ENCODE measurements at regions not wholly inside any gene's neighbourhood (a gene's known extent, or its start where the extent isn't known, plus 50 kb on each side); places are given as distances from the start of the nearest gene placed in this dataset.
A peak's percentile ranks its signal among the peaks of the same experiment; 100 is the strongest.

DNA sequence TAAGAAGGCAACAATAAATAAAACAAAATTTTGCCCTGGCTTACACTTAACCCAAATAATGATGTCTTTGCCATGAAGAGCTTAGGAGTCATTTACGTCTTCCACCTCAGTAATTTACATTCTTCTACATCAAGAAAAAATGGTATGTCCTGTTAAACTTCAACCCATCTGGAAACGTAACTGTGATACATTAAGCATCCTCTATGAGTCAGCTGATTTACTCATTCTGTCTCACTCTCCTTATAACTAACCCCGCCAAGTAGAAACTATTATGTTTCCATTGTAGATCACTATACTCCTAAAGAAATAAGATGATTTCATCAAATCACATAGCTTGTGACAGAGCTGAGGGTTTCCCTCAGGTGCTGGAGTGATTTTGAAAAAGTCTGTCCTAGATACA, 330.7 kb downstream of the CDC14C start:
- DNase-seq (ENCODE audit: low spot score): no peak

DNA sequence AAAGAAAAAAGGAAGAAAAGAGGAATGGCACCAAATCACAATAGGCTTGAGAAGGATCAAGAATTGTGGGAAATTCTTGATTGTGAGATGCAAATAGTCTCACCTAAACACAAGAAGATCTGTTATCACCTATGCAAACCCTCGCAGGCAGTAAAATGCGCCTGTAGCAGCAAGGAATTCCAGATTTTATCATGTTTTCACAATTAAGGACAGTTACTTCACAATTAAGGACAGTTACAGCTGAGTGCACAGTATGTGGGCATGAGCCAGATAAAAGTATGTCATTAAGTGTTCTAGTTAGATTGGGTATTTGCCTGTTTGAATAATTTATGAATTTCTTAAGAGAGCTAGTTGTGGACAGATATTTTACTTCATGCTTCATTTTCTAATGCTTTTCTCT, 336.2 kb downstream of the CDC14C start:
- no peak for DNase-seq (ENCODE audit: low spot score)

DNA sequence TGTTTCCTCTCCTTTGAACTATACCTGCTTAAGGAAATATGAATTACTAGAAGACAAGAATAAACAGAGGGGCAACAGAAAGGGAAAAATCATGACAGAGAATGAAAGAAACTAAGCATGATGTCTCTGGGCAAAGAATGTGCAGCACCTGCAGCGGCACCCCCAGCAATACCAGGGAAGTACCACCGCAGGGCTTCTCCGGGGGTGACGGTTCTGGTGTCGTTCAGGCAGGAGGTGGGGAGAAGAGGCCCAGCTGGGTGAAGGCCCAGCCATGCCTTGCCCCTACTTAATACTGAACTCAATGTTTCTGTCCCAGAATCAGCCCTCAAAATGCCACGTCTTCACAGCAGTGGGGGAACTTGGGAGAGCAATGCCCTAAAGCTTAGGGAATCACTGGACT, 337.6 kb downstream of the CDC14C start:
- DNase-seq (ENCODE audit: low spot score): no peak

DNA sequence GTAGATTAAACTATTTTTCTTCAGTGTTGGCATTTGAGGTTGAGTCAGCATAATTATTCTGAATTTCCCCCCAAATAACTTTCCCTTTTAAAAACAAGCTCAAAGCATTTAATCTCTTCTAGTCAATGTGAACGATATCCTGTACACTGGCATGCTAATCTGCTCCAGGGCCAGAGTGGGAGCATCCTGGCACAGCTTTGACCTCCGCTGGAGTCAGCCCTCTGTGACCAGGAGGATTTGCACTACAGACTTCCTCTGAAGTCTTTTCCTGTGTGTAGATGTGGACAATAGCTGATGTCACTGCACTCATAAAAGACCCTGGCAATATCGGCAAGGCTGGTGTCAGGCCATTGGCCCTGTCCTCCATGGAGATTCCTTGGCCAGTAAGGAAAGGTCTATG, 340.2 kb downstream of the CDC14C start:
- no peak for DNase-seq (ENCODE audit: low spot score)

DNA sequence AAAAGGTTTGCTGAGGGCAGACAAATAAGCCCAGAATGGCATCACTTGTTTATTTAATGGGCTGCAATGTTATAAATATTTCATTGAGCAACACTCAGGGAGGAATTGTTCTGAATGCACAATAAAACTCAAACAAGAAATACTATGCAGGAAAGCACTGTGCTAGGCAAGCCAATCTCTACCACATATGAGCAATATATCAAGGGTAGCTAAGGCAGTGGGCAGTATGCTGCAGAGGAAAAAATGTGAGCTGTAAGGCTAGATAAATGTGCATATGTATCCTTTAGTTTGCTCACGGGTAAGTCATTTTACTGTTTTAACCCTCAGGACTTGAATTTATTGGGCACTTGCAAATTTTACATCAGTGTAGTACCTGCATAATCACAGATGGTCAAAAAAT, 349.6 kb downstream of the CDC14C start:
- DNase-seq (ENCODE audit: low spot score): no peak

DNA sequence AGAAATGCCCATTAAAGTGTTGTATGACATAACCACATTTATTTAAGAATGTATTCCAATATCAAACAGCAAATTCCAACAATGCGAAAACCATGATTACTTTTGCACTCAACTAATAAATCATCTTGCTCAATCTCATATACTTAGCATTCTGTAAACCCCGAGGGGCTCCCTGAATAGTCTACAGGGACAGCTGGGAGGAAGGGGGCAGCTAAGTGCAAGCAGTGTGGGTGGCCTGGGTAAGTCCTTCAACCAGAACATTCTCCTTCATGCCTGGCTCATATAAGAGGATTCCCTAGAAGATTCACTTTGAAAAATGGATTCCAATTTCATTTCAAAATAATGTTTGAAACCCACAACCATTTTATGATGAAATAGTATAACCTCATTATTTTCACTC, 355.5 kb downstream of the CDC14C start:
- DNase-seq (ENCODE audit: low spot score): no peak

DNA sequence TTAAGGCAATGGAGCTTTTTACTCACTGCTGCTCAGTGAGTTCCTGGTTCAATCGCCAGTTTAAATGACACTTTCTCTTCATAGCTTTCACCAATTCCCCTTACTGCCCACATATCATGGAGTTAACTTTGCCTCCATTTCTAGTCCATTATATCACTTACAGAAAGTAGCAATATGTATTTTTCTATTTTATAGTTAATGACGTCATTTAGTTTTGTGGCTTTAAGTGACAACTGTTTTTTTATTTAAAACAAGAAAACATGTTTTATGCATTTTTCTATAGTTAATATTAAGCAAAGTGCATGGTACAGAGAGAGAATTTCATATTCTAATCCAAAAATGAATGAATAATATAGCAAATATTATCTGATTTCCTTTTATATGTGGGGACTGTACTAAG, 363.3 kb downstream of the CDC14C start:
- DNase-seq (ENCODE audit: low spot score): no peak

DNA sequence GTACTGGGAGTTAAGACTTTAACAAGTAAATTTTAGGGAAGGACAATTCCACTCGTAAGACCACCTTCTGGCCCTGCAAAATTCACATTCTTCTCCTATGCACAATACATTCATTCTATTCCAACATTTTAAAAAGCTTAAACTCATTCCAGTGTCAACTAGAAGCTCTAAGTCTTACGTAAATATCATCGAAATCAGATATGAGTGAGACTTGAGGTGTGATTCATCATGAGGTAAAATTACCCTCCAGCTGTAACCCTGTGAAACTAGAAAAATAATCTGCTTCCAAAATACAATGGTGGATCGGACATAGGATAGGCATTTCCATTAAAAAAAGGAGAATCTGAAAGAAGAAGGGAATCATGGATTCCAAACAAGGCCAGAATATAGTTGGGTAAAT, 370.3 kb downstream of the CDC14C start:
- DNase-seq (ENCODE audit: low spot score): no peak

DNA sequence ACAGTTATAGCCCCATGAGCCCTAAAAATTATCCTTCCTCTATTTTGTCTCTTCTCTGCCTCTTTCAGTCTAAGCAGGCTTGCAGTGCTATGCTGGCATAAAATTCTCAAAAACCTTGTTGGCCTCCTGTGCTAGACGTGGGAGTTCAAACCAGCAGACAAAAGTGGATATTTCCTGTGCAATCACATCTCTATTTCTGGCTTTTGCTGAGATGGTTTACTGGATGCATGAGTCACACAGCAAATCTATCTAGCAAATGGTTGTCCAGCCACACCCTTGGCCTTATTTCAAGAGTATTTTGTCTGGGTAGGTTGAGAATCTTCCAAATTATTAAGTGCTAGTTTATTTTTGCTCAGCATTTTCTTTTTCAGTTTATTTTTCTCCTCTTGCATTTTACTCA, 370.8 kb downstream of the CDC14C start:
- DNase-seq (ENCODE audit: low spot score): peak; percentile 20

DNA sequence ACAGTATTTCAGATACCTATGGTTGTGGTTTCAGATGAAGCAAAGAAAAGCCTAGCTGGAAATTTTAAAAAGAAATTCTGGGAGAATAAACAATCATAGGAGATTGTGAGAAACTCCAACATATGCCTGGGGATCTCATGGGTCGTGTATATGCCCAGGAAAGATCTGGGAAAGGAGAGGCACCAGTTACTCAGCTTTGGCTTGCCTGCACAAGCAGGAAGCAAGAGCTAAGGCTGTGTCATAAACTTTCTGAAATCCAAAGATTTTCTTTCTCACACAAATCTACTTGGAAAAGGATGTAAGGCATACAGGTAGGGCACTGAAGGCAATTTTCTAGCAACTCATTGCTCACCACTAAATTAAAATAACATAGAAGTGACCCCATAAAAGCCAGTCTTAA, 373.6 kb downstream of the CDC14C start:
- DNase-seq (ENCODE audit: low spot score): no peak

DNA sequence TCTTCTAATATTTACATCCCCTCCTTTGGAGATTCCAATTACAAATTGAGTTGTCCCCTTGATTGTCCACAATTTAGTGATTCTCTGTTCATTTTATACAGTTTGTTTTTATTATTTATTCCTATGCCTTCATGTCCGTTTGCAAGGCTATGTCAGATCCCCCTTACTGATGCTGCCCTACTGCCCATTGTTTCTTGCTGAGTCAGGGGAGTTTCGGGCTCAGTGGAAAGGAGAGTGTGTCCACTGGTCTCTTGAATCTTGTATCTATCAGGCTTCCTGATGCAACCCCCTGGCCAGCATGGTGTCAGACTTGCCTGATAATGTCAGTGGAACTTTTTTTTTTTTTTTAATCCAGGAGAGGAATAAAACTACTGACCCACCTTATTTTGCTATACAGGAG, 384.4 kb downstream of the CDC14C start:
- no peak for DNase-seq (ENCODE audit: low spot score)

DNA sequence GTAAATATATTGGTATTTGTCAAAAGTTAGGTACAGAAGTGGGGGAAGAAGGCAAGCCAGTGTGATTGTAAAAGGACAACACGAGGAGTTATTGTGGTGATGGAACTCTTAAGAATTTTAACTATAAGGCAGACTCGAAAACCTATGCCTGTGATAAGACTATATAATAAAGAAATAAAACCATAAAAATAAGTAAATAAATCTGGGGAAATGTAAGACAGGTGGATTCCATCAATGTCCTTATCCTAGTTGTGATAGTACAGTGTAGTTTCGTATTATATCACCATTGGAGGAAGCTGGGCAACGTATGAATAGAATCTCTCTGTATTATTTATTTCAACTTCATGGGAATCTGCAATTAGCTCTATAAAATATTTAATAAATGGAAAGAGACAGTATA, 395.7 kb downstream of the CDC14C start:
- DNase-seq (ENCODE audit: low spot score): no peak

DNA sequence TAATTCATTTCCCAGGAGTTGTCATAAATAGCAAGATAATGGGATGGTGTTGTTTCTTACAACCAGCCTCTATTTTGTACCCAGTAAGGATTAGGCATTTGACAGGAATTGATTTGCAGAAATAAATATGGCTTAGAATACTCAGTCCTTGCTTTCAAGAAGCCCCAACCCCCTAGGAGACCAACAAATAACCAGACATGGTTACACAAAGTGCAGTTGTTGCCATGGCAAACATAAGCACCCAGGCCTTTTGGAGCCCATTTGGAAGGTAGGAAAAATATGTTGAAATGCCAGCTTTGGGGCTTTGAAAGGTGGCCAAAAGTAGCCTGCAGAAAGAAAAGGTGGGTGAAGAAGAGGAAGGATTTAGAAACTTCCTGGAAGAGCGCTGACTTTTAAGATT, 397.5 kb downstream of the CDC14C start:
- no peak for DNase-seq (ENCODE audit: low spot score)

DNA sequence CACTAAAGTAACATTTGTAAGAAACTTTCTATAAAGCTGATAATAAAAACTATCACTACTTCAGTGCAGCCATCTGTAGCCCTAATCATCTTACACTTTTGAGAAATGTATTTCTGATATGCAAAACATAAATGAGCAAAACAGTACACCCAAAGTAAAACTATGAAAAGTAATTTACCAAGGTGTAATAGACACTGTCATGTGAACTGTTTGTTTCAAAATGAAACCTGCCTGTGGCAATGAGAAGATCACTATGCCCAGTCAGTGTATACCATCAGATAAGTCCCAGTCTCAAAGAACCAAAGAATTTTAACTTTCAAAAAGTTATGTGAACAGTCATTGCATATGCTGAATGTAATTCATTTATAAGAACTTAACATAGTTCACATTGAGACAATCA, 398.1 kb downstream of the CDC14C start:
- DNase-seq (ENCODE audit: low spot score): no peak

DNA sequence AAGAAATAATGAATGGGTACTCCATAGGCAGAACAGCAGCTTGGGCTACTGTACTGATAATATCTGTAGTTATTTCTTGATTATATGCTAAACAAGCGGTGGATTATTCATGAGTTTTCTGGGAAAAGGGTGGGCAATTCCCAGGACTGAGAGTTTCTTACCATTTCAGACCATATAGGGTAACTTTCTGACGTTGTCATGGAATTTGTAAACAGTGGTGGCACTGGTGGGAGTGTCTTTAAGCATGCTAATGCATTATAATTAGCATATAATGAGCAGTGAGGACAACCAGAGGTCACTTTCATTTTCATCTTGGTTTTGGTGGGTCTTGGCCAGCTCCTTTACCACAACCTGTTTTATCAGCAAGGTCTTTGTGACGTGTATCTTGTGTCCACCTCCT, 399.7 kb downstream of the CDC14C start:
- DNase-seq (ENCODE audit: low spot score): no peak

DNA sequence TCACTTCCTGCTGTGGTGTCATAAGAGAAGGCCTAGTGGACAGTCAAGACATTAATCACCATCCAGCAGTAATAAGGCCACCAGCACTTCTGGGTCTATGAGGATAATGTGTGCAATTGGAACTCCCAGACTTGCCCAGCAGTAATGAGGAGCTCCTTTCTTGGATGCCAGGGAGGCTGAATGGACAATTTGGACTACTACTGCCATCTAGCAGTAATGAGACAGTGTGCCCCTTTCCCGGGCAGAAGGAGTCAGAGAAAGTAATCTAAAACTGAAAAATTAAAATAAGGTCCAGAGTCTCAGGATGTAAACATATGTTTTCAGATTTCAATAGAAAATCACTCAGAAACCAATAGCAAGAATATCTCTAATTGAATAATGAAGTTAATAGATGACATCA, 400.4 kb downstream of the CDC14C start:
- no peak for DNase-seq (ENCODE audit: low spot score)

DNA sequence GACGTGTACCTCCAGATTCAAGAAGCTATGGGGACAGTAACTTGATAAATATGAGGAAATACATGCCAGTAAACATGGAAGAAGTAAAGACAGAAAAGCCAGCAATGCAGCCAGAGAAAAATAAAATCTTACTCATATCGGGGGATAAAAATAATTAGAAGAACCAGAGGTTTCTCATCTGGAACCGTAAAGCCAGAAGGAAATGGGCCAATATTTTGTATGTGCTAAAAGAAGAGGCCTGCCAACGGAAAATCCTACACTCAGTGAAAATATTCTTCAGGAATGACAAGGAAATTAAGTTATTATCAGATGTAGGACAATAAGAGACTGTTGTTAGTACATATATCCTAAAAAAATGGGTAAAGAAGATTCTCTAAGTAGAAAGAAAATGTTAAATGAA, 401.2 kb downstream of the CDC14C start:
- DNase-seq (ENCODE audit: low spot score): no peak

DNA sequence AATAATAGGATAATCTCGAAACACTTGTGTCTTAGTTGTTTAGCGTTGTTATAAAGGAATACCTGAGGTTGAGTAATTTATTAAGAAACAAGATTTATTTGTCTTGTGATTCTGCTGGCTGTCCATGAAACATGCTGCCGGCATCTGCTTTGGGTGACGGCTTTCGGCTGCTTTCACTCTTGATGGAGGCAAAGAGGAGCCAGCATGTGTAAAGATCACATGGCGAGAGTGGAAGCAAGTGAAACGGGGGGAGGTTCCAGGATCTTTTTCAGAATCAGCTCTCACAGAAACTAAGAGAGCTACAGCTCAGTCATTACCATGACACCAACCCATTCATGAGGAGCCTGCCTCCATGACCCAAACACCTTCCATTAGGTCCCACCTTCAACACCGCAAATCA, 402.8 kb downstream of the CDC14C start:
- DNase-seq (ENCODE audit: low spot score): no peak

DNA sequence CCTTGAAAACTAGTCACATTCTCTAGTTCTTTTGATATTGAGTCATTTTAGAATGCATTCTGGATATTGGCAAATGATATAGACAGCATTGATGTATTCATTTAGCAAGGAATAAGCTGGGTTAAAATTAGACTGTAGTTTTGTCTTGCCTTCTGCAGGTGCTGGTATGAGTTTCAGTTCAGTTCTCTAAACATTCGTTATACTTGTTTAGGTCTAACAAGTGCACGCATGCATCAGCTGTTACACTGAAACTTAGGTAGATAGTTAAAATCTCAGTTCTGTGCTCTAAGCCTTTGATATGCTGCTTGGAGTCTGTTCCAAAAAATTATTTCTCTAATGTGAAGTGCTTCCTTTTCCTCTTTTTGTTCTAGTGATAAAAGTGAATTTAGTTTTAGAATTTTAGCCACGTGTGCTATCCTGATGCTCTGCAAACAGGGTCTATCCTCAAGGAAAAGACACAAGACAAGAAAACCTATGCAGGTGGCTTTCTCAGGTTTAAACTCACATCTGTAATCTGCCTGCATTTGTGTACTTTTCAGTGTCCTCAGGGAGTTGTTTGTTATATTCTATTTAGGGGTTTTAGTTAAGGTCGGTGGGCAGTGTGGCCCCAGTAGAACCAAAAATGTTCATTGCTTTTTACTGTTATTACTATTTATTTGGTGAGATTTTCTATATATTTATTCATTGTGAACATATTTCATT, 409.0 kb downstream of the CDC14C start:
- no peak for DNase-seq (ENCODE audit: low spot score)

DNA sequence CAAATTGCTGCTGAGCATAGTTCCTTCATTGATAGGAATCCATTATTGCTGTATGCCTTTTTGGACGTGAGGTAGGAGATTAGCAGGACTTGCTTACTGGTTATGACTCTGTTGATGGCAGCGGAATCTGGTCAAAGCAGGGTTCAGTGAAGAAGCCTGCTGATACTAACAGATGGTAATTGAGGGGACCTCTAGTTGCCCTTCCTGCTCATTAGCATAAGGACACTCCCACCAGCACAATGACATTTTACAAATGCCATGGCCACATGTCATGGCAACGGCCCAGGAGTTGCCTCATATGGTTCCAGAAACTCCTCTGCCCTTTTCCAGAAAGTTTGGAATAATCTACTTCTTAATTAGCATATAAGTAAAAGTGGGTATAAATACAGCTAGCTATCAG, 417.5 kb downstream of the CDC14C start:
- DNase-seq (ENCODE audit: low spot score): no peak

DNA sequence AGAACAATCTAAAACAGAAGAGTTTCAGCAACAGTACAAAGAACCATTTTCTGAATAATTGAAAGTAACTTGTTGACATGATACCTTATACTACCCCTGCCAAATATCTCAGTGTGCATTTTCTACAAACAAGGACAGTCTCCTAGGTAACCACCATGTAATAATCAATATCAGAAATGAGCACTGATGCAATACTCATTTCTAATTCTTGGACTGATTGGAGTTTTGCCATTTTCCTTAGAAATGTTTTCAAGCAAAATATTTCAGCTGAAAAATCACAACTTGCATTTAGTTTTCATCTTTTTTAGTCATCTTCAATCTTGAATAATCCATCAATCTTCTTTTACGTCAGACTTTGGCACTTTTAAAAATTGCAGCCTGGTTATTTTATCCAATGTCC, 420.2 kb downstream of the CDC14C start:
- no peak for DNase-seq (ENCODE audit: low spot score)

DNA sequence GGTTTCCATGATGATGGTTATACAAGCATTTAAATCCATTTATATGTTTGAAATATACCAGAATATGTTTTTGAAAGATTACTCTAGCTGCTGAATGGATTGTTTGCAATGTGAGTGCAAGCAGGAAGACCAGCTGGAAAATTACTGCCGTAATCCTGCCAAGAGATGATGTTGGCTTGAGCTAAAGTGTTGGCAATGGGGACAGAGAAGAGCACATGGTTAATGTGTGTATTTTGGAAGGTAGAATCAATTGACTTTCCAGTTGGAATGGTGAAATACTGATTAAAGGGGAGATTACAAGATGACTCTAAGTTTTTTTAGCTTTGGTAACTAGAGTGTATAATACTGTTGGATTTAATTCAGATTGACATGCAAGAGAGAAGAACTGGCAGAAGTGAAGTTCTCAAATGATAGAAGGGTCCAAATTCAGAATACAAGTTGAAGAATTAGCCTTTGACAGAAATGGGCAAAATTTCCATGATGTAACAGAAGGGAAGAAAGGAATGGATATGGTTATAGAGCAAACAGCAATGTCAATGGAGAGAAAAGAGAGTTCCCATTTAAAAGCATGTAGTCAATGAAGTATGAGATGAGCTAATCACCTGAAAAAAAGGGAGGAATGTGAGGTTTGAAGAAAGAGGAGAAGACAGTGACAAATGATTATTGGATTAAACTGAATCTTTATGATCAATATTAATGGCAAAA, 422.0 kb downstream of the CDC14C start:
- DNase-seq (ENCODE audit: low spot score): no peak

DNA sequence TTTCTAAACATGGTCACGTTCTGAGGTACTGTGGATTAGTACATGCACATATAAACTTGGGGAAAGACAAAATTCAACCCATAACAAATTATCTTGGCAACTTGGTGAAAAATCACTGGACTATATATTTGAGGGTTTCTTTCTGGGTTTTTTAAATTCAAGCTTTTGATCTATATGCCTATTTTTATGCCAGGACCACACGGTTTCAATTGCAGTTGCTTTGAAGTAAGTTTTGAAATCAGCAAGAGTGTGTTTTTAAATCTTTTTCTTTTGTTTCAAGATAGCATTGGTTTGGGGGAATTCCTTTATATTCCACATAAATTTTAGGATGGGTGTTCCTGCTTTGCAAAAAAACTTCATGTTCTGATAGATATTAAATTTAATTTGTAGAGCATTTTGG, 406.4 kb upstream of the VWC2 start:
- DNase-seq (ENCODE audit: low spot score): no peak

DNA sequence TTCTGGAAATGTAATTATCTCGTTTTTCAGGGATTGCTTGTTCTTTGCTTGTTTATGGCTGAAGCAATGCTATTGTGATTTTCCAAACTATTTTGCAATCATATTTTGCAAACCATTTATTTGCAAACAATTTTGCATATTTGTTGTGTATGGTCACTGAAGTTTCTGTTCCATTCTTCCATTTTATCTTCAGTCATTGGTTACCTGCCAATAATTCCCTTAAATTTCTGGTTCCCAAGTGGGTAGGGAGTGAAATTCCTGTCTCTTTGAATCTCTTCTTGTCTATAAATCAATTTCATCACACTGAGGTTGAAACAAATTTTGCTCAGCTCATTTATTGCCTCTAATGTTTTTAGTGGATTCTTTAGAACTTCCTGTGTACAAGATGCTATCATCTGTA, 401.7 kb upstream of the VWC2 start:
- DNase-seq (ENCODE audit: low spot score): no peak
